Vagina (tissue), 2 donors: ENCODE measurements at regions not wholly inside any gene's neighbourhood (a gene's known extent, or its start where the extent isn't known, plus 50 kb on each side); places are given as distances from the start of the nearest gene placed in this dataset.

ENCODE experiments used
- POLR2AphosphoS5 ChIP-seq, 2 donors: sonication (generic); formaldehyde crosslinking; IDR thresholded peaks; one replicate each; pipeline ENCODE4 v1.9.0; 2017; ENCODE audit warnings: antibody characterized with exemption in 2 of 2, mild to moderate bottlenecking in 2 of 2, low read depth in 1 of 2; ENCODE audit not compliant: insufficient read depth in 1 of 2
- TF ChIP-seq, protein P1 (sequence below), 3 experiments: fragments of 450-650 bp in 2 of 3; fragments of 200-600 bp in 1 of 3; sonication (generic) in 1 of 3; IDR thresholded peaks; one replicate each; pipeline ENCODE4 v1.5.1; 2017 to 2019; ENCODE audit warnings: antibody characterized with exemption in 3 of 3, mild to moderate bottlenecking in 2 of 3, moderate library complexity in 2 of 3

DNA sequence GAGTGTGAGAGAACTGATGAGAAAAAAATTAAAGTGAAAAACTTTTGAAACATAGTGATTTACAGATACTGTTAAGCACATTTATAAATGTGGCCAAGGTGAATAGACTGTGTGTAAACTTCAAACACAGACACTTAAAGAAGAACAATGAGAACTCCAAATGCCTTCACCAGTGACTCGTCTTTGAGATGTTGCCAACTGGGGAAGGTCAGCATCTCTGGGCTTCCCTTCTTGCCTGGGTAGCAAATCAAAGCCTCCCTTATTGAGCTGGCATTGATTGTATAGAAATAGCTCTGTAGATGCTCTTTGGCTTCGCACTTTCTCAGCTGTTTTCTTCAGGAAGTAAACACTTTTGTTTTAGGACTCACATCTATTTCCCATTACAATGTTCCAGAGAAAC, 177.3 kb upstream of the SGCG start:
- TF ChIP-seq, protein P1, sequence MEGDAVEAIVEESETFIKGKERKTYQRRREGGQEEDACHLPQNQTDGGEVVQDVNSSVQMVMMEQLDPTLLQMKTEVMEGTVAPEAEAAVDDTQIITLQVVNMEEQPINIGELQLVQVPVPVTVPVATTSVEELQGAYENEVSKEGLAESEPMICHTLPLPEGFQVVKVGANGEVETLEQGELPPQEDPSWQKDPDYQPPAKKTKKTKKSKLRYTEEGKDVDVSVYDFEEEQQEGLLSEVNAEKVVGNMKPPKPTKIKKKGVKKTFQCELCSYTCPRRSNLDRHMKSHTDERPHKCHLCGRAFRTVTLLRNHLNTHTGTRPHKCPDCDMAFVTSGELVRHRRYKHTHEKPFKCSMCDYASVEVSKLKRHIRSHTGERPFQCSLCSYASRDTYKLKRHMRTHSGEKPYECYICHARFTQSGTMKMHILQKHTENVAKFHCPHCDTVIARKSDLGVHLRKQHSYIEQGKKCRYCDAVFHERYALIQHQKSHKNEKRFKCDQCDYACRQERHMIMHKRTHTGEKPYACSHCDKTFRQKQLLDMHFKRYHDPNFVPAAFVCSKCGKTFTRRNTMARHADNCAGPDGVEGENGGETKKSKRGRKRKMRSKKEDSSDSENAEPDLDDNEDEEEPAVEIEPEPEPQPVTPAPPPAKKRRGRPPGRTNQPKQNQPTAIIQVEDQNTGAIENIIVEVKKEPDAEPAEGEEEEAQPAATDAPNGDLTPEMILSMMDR (IDR thresholded peaks at IDR 0.05) = no peak
- TF ChIP-seq POLR2AphosphoS5 (IDR thresholded peaks at IDR 0.05; ENCODE audit: insufficient read depth in 1 of 2, low read depth in 1 of 2) = no peak
